ENCODE measurements at regions not wholly inside any gene's neighbourhood (a gene's known extent, or its start where the extent isn't known, plus 50 kb on each side); places are given as distances from the start of the nearest gene placed in this dataset.
"Not testable (repeated sequence)": the region's sequence is repeated elsewhere in the genome, so short reads cannot be mapped to it uniquely, and the experiment has no call there.

DNA sequence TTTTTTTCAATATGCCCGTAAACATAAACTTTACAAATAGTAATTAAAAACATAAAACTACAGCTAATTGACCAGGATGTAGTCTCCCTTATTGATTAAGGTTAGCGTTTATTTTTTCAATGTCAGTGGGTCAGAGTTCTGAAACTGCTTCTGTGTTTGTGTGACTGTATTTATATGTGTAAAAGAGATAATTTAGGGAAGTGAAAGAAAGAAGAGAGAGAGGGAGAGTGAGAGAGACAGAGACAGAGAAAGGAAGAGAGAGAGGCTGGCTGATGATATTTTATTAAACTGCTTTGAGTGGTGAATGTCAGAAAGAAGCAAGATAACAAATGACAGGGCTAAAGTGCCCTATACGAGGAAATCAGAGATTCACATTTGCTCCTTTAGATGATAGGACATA is 266.1 kb upstream of the PTCHD4 start:
- ATAC-seq: no peak

DNA sequence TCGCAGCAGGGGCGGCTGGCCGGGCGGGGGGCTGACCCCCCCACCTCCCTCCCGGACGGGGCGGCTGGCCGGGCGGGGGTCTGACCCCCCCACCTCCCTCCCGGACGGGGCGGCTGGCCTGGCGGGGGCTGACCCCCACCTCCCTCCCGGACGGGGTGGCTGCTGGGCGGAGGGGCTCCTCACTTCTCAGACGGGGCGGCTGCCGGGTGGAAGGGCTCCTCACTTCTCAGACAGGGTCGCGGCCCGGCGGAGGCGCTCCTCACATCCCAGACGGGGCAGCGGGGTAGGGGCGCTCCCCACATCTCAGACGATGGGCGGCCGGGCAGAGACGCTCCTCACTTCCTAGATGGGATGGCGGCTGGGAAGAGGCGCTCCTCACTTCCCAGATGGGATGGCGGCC is 260.2 kb upstream of the PTCHD4 start:
- ATAC-seq: not testable (repeated sequence)

DNA sequence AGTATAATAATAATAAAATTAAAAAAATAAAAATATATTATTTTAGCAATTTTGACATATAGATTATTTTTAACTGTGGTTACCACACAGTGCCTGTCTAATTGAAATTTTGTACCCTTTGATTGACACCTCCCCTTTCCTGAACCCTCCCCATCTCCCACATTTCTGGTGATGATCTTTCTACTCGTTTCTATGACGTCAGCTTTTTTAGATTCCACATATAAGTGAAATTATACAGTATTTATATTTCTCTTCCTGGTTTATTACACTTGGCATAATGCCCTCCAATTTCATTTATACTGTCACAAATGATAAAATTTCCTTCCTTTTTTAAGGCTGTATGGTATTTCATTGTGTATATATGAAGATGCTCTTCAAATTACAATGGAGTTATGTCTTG is 258.1 kb upstream of the PTCHD4 start:
- no peak for ATAC-seq

DNA sequence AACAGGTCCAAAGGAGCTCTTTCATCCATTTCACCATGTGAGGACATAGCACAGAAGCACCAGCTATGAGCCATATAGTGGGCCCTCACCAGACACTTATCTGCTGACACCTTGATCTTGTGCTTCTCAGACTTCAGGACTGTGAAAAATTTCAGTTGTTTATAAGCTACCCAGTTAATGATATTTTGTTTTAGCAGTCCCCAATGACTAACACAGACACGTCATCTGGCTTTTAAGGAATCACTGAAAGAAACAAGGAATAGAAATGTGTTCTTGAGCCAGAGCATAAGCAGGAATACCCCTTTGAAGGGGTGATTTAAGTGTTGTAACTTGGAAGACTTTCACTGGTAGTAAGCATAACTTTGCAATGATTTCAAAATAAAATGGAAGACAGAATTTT is 214.7 kb upstream of the PTCHD4 start:
- no peak for ATAC-seq

DNA sequence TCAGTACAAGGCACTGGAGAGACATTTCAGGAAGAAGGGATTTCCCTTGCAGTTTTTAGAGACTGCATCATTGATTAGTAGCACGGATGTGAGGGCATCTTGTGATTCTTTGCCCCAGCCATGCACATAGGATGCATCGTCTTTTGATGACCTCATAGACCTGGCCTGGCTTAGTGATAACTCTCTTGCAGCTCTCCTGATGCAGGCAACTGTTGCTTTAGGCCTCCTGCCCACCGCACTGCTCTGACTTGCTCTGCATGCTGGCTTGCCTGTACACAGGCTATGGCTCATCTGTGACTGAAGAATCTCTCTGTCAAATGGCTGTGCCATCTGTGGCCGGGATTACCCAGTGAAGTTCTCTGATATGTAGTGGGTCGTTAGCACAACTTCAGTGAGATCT is 207.7 kb upstream of the PTCHD4 start:
- ATAC-seq: no peak

DNA sequence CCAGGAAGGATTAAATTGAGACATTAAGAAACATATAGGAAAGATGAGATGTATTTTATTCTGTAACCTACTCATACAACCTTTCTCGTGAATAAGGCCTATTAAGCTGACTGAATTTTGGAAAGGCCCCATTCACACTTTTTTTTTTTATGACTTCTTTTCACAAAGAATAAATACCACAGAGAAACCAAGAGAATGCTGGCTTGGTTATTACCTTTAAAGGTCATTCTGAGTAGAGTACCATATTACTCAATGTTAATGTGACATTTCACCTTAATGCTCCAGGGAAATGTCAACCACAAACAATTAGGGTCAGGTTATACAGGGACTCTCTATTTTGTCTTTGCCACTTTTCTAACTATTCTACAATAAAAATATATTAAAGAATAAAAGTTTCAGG is 204.9 kb upstream of the PTCHD4 start:
- ATAC-seq: no peak

DNA sequence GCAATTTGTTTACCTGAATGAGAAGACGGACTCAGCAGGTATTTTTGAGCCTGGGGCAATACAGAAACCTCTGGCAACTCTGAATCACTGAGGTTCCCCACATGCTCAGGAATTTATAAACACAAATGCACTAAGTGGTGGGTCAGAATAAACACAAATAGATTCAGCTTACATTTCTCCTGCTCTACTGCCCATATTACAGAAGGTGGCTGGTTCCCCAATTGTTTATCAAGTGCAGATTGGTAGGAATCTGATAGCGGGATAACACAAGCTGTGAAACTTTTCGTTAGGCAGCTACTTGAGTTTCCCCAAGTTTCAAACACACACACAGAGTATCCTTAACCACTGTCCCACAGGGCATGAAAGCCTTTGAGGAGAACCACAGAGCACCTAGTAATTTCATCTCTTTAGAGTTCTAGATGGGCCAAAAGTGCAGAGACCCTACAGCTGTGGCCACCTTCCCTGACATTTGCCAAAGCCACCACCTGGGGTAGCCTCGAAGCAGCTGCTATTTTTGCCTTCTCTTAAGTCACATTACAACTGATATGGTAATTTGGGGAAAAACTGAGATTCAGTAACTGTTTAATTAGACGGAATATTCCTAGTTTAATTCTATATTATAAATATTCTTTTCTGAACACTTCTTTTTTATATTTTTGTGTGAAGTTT is 204.2 kb upstream of the PTCHD4 start:
- ATAC-seq: no peak

DNA sequence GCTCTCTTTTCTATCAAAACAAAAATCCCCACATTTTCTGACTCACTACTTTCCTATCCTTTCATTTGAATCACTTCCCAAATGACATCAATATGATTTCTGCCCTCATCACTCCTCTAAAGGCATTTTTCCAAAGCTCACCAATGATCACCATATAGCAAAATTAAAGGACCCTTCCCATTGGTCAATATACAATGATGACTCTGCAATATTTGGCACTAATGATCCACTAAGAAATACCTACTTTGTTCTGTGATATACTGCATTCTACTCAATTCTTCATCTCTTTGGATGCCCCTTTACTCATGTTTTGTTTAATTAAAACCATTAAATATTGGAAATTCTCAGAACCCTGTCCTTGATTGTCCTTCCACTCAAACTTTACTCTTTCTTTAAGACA is 200.3 kb upstream of the PTCHD4 start:
- ATAC-seq: no peak

DNA sequence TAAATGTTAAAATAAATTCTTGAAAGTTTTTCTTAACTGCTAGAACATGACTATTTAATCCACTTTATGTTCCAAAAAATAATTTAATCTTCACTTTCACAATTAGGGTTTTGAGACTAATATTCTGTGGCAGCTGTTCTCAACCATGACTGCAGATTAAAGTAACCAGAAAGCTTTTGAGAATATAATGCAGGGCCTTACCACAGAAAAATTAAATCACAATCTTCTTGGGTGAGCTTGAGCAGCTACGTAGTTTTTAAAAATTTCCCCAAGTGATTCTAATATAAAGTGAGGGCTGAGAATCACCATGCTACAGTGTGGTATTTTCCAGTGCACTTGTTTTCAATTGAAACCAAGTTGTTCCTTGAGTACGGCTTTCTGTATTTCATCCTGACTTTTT is 196.6 kb upstream of the PTCHD4 start:
- ATAC-seq: no peak

DNA sequence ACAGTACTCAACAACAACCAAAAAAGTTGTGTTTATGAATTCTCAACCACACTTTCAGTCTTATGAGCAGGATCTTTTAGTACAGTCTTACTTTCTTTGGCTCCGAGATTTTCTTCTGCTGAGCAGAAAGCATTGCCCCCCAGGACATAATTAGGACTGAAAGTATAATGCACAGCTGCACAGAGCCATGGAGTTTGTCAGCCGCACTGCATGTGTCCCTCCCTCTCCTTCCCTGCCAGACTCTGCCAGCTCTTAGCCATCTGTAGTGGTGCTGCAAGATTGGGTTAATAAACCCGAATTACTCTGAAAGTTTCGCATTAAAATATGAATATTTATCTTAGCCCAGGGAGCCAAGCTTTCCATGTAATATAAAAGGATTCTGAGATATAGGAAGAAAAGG is 179.6 kb upstream of the PTCHD4 start:
- ATAC-seq: no peak

DNA sequence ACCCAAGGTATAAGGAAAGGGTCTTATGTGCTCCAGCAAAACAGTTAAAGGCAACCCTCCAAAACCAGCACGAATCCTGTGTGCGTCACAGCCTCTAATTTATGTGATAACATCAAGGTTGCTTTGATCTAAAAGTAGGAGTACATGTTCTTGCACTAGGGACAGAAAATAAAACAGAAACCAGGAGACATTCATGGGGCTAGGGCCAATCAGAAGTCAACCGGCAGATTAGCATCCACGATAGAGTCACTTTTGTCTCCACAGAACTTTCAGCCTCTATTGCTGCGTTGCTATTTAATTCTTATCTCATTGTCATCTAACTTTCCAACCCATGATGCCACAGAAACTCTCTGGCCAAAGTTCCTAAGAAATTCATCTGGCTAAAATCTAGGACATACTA is 178.8 kb upstream of the PTCHD4 start:
- no peak for ATAC-seq

DNA sequence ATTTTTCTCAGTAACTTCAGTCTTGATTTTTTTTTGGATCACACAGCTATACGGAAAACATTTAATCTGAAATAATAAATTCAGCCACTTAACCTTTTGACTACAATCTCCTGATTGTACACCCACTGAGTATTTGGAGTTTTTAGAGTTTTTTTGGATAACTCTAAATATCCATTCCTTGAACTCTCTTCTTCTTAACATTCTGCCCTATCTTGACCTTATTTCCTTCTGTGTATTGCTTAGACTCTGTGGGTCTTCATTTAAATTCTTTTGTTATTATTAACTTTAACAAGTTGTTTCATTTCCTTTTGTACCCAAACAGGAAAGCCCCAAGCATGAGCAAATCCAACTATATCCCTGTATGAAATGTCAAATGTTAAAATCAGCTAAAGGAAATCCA is 170.2 kb upstream of the PTCHD4 start:
- no peak for ATAC-seq

DNA sequence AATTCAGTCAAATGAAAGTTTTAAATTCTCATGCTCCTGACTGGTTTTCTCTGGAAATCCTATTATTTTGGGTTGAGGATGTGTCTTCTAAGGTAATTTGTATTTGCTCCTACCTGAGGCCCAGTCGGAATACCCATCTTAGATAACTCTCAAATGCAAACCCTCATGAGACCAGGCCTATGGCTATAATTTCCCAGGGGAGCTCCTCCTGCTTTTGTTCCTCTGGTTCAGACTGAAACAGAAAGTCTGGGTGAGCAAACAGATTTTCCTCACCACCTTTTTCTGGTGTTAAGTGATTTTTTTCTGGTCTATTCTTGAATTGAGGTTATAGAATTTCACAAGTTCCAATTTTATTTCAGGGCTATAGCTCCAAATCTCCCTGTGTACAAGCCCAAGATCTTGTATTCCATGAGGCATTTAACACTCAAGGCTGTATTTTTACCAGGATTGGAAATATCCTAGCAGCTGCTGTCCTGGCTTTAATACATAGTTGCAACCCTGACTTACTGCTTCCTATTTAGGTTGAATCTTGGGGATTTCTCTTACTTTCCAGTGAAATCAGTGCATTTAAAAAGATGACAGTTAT is 169.1 kb upstream of the PTCHD4 start:
- no peak for ATAC-seq

DNA sequence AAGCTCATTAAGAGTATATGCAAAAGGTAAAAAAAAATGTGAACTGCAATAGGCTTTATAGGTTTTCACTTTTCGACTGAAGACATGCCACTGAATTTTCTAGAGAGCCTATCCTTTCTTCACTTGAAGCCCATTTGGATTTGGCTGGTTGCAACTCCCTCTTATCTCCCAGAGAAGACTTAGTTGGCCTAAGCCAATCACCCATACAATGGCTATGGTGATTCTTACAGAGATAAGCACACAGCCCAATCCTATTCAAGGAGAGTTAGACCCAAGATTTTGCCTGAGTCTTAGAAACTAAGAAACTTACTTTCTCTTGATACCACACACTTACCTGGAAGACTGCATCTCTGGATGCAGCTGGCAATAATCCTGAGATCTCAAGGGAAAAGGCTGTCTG is 167.3 kb upstream of the PTCHD4 start:
- ATAC-seq: no peak

DNA sequence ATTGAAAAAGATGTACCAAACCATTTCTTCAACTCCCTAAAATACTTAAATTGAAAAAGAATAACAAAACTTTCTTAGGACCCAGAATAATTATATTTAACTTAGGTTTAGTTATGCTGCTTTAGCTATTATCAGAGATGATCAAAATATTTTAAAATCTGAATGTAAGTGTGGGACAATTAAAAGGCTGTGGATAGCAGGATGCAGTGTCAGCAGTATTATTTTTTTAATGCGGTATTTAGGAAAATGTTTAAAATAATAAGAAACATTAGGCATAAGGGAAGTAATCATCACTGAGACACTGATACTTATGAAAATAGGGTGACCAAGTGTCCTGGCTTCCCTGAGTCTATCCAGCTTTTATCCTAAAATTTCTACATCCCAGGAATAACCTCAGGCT is 161.5 kb upstream of the PTCHD4 start:
- no peak for ATAC-seq

DNA sequence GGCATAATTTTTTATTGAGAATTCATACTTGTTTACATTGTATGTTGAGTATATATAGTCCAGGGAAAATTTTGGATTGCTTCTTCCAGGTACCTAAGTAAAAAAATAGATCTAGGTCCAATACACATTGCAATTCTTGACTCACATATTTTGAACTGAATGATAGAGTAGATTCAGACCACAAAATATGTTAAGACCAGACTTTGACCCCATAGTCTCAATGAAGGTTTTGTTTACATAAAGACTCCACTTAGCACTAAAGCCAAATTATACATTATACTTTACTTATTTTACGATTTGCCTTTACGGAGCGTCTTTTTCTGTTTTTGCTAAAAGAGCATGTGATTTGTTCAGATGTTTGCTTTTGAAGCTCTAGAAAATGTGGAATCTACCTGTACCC is 144.1 kb upstream of the PTCHD4 start:
- ATAC-seq: no peak

DNA sequence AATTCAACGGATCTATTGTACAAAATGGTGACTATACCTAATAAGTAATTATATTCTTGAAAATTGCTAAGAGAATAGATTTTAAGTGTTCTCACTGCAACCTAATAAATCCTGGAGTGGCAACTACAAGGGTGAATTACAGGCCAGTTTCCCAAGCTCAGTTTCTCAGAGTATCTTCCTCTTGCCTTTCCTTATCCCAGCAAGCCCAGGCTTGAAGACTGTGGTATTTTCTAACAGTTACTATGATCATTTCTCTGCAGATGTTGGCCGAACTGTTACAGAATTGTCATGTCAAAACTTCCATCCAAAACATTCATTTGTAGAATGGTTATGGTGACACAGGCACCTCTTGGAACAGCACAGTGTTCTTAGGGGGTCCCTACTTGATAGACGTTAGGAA is 138.1 kb upstream of the PTCHD4 start:
- no peak for ATAC-seq

DNA sequence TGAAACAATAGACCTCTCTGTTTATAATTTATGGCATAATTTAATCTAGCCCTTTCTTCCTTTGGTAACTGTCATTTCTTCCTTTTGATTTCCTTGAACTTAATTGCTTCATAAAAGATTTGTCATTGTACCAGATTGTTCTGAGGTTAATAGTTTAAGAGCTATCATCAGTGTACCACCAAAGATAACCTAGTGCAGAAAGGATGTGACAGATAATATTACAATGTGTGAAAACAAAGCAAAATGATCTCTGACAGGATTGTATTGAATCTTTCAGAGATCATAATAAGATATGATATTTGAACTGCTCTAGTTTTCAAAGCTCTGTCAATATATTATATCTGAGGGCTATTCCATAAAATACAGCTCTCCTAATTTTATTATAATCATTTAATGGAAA is 132.1 kb upstream of the PTCHD4 start:
- no peak for ATAC-seq

DNA sequence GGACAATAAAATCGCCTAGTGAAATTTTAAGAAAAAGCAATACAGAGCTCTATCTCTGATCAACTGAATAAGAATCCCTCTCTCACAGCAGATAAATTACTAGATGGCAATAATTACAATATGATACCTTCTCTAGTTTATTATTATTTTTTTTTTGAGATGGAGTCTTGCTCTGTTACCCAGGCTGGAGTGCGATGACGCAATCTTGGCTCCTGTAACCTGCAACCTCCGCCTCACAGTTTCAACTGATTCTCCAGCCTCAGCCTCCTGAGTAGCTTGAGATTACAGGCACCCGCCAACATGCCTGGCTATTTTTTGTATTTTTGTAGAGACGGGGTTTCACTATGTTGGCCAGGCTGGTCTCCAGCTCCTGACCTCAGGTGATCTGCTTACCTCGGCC is 129.3 kb upstream of the PTCHD4 start:
- ATAC-seq: no peak

DNA sequence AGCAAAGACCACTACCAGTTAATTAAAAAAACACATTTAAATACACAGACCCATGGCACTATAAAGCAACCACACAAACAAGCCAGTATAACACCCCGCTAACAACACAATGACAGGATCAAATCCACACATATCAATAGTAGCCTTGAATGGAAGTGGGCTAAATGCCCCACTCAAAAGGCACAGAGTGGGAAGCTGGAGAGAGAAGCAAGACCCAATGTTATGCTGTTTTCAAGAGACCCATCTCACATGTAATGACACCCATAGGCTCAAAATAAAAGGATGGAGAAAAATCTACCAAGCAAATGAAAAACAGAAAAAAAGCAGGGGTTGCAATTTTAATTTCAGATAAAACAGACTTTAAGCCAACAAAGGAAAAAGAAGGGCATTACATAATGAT is 125.4 kb upstream of the PTCHD4 start:
- ATAC-seq: no peak

DNA sequence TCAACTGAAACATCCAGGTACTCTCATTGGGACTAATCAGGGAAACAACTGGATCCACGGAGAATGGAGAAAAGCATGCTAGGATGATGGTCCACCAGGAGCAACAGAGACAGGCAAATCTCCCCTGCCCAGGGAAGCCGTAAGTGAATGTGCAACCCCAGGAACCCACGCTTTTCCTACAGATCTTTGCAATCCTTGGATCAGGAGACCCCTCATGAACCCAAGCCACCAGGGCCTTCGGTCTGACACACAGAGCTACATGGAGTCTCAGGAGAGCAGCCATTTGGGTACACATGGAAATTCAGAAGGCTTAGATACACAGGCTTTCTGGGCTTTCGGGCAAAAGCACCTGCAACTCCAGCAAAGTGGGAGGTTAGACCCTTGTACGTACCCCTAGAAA is 122.1 kb upstream of the PTCHD4 start:
- no peak for ATAC-seq

DNA sequence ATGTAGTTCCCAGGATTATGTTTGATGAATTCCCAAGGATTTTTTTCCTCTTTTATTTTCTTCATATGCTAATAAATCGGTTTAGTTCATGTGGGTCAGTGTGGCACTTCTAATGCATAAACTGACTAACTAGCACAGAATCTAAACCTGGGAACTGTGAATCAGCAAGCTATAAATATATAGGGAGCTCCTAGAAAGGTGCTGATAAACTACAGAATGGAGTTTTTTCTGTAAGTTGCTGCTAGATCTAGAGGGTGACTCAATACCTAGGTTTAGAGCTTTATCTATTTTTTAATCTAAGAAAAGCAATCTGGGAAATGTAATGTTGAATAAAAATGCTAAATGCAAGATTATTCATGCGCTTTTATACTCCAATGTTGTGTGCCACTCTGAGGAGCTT is 118.8 kb upstream of the PTCHD4 start:
- no peak for ATAC-seq

DNA sequence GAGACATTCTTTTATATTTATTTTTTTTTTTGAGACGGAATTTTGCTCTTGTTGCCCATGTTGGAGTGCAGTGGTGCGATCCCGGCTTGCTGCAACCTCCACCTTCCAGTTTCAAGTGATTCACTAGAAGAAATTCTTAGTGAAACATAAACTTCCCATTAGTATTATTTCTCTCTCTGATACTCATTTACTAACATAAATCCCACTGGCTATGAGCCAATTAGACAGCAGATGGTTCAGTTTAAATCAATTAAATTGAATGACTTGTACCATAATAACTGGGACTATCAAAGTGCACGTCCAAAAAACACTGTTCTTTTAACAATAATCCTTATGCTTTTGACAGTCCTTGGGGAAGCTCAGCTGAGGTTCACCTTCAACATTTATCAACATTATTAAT is 111.2 kb upstream of the PTCHD4 start:
- no peak for ATAC-seq

DNA sequence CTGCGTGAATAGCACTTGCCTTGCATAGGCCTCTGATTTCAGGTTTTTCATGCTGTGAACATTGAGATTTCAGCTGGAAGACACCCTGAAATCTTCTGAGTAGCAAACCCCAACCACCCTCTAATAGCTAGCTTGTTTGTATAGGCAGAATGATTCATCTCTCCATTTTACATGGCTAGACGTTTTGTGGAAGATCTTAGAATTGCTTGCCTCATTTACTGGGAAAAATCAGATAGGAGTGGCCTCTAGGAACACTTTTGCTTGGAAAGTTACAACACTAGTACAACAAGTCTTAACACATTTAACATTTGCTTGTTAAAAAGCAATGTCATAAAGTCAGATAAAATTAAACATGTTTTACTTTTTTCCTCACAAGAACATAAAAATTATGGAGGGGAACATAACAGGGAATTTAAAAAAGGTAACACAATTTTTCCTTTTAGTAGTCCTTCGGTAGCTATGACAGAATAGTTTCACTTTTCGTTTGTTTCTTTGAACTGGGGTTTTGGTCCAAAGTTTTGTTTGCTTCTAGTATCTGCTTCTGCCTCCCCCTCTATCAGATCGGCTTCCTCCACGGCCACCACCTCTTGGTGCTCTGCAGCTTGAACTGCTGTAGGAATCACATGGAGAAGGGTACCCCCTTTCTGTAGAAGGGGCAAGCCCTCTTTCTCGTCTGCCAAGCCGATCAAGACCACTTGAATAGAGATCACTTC is 102.2 kb upstream of the PTCHD4 start:
- no peak for ATAC-seq

DNA sequence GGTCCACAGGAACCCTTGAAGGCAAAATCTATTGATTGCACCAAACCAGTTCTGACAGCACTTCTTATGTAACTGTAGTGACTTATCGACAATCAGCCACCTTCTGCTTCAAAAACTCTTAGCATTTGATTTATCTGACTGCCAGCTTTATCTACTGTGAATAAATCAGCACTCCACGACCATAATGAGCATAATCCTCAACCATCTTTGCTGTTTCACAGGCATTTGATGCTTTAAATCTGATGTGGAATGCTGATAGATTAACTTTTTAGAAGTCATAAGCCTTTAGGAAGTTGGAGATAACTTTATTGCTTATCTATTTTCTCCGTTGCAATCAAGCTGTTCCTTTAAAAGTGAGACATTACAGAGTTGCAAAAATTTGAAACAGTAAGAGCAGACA is 101.5 kb upstream of the PTCHD4 start:
- no peak for ATAC-seq
